ENCODE measurements at regions not wholly inside any gene's neighbourhood (a gene's known extent, or its start where the extent isn't known, plus 50 kb on each side); places are given as distances from the start of the nearest gene placed in this dataset.

DNA sequence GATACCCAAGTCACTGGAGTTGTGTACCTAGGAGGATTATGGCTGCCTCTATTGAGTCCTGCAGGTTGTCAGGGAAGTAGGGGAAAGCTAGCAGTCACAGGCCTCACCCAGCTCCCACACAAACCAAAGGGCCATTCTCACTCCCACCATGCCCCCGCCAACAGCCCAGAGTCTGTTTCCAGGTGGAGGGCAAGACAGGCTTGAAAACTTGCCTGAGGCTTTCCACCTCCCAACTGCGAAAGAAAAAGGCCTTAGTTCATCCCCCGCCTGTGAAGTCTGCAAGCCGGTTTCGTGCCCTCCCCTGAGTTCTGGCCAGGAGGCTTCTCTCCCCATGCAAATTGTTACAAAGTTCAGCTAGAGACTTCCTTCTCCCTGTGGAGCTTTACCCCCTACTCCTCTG lies 270.3 kb downstream of the TXNL1 start:
- TF ChIP-seq, protein P1, sequence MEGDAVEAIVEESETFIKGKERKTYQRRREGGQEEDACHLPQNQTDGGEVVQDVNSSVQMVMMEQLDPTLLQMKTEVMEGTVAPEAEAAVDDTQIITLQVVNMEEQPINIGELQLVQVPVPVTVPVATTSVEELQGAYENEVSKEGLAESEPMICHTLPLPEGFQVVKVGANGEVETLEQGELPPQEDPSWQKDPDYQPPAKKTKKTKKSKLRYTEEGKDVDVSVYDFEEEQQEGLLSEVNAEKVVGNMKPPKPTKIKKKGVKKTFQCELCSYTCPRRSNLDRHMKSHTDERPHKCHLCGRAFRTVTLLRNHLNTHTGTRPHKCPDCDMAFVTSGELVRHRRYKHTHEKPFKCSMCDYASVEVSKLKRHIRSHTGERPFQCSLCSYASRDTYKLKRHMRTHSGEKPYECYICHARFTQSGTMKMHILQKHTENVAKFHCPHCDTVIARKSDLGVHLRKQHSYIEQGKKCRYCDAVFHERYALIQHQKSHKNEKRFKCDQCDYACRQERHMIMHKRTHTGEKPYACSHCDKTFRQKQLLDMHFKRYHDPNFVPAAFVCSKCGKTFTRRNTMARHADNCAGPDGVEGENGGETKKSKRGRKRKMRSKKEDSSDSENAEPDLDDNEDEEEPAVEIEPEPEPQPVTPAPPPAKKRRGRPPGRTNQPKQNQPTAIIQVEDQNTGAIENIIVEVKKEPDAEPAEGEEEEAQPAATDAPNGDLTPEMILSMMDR (conservative IDR thresholded peaks at IDR 0.05 in 1 of 2, IDR thresholded peaks at IDR 0.05 in 1 of 2; ENCODE audit: low read depth in 1 of 2, low read length in 2 of 2), result no peak
- no peak for TF ChIP-seq EZH2 (IDR thresholded peaks at IDR 0.05; ENCODE audit: low read length, missing control alignments)
- Histone ChIP-seq H3K79me2 (ENCODE audit: control insufficient read depth, insufficient read depth, low read length) (no peaks in the 10 kb centered on the region), H3K4me1 (ENCODE audit: control insufficient read depth, extremely low read depth, insufficient read depth, low read length) (no peaks in the 10 kb centered on the region), H2AFZ (ENCODE audit: low read length) (no peak overlapping the region), H3K27ac (ENCODE audit: insufficient read depth, low read length) (no peak overlapping the region), H4K20me1 (ENCODE audit: control insufficient read depth, extremely low read depth, insufficient read depth, low read length) (no peaks in the 10 kb centered on the region), H3K27me3 (ENCODE audit: control insufficient read depth, insufficient read depth, low read length) (no peaks in the 10 kb centered on the region), H3K36me3 (ENCODE audit: control insufficient read depth, insufficient read depth, low read length) (no peaks in the 10 kb centered on the region), H3K9me3 (ENCODE audit: control insufficient read depth, insufficient read depth, low read depth, low read length) (no peaks in the 10 kb centered on the region), H3K4me3 (replicated peaks in 1 of 4; ENCODE audit: control extremely low read depth in 1 of 4, insufficient read depth in 1 of 4, low read depth in 3 of 4, low read length in 4 of 4) (no peak overlapping the region), H3K9ac (ENCODE audit: insufficient read depth, low read length) (no peak overlapping the region), H3K4me2 (ENCODE audit: extremely low read depth, insufficient read depth, low read length) (no peak overlapping the region)
- no peak for DNase-seq (ENCODE audit: low read depth in 2 of 2)

- DNase-seq (ENCODE audit: low read depth in 2 of 2), result no peak
- Histone ChIP-seq H3K9ac (ENCODE audit: insufficient read depth, low read length) (no peak overlapping the region), H2AFZ (ENCODE audit: low read length) (no peak overlapping the region), H3K36me3 (ENCODE audit: control insufficient read depth, insufficient read depth, low read length) (no peaks in the 10 kb centered on the region), H3K4me1 (ENCODE audit: control insufficient read depth, extremely low read depth, insufficient read depth, low read length) (no peaks in the 10 kb centered on the region), H3K9me3 (ENCODE audit: control insufficient read depth, insufficient read depth, low read depth, low read length) (no peaks in the 10 kb centered on the region), H3K27me3 (ENCODE audit: control insufficient read depth, insufficient read depth, low read length) (no peaks in the 10 kb centered on the region), H3K27ac (ENCODE audit: insufficient read depth, low read length) (no peak overlapping the region), H4K20me1 (ENCODE audit: control insufficient read depth, extremely low read depth, insufficient read depth, low read length) (no peaks in the 10 kb centered on the region), H3K79me2 (ENCODE audit: control insufficient read depth, insufficient read depth, low read length) (no peaks in the 10 kb centered on the region), H3K4me3 (replicated peaks in 1 of 4; ENCODE audit: control extremely low read depth in 1 of 4, insufficient read depth in 1 of 4, low read depth in 3 of 4, low read length in 4 of 4) (no peak overlapping the region), H3K4me2 (ENCODE audit: extremely low read depth, insufficient read depth, low read length) (no peak overlapping the region)
- TF ChIP-seq EZH2 (IDR thresholded peaks at IDR 0.05; ENCODE audit: low read length, missing control alignments), result no peak
- TF ChIP-seq, protein P1 (conservative IDR thresholded peaks at IDR 0.05 in 1 of 2, IDR thresholded peaks at IDR 0.05 in 1 of 2; ENCODE audit: low read depth in 1 of 2, low read length in 2 of 2), result no peak
Observed at GRCh38 chr18:56358608-56359280, 279.6 kb downstream of the TXNL1 start.

- no peak overlapping the region for H2AFZ ChIP-seq (ENCODE audit: low read length)
- no peak overlapping the region for H3K9ac ChIP-seq (ENCODE audit: insufficient read depth, low read length)
- DNase-seq (ENCODE audit: low read depth in 2 of 2), result no peak
- H3K36me3 ChIP-seq (ENCODE audit: control insufficient read depth, insufficient read depth, low read length), result no peaks in the 10 kb centered on the region
- no peaks in the 10 kb centered on the region for H3K4me1 ChIP-seq (ENCODE audit: control insufficient read depth, extremely low read depth, insufficient read depth, low read length)
- H3K4me3 ChIP-seq (replicated peaks in 1 of 4; ENCODE audit: control extremely low read depth in 1 of 4, insufficient read depth in 1 of 4, low read depth in 3 of 4, low read length in 4 of 4), result no peak overlapping the region
- H3K79me2 ChIP-seq (ENCODE audit: control insufficient read depth, insufficient read depth, low read length), result no peaks in the 10 kb centered on the region
- H3K27ac ChIP-seq (ENCODE audit: insufficient read depth, low read length), result no peak overlapping the region
- H3K27me3 ChIP-seq (ENCODE audit: control insufficient read depth, insufficient read depth, low read length), result no peaks in the 10 kb centered on the region
- H3K9me3 ChIP-seq (ENCODE audit: control insufficient read depth, insufficient read depth, low read depth, low read length), result no peaks in the 10 kb centered on the region
- H3K4me2 ChIP-seq (ENCODE audit: extremely low read depth, insufficient read depth, low read length), result no peak overlapping the region
- H4K20me1 ChIP-seq (ENCODE audit: control insufficient read depth, extremely low read depth, insufficient read depth, low read length), result no peaks in the 10 kb centered on the region
- TF ChIP-seq, protein P1 (conservative IDR thresholded peaks at IDR 0.05 in 1 of 2, IDR thresholded peaks at IDR 0.05 in 1 of 2; ENCODE audit: low read depth in 1 of 2, low read length in 2 of 2), result no peak
- TF ChIP-seq EZH2 (IDR thresholded peaks at IDR 0.05; ENCODE audit: low read length, missing control alignments), result no peak
Observed at GRCh38 chr18:56353663-56354260, 284.6 kb downstream of the TXNL1 start.

Measured in fibroblast of lung (primary cell).